Fibroblast of skin of scalp (primary cell): ENCODE measurements at regions not wholly inside any gene's neighbourhood (a gene's known extent, or its start where the extent isn't known, plus 50 kb on each side); places are given as distances from the start of the nearest gene placed in this dataset.

Experiments used
- DNase-seq: peaks from one replicate; pipeline ENCODE4 v3.0.0-alpha.2; 2013

DNA sequence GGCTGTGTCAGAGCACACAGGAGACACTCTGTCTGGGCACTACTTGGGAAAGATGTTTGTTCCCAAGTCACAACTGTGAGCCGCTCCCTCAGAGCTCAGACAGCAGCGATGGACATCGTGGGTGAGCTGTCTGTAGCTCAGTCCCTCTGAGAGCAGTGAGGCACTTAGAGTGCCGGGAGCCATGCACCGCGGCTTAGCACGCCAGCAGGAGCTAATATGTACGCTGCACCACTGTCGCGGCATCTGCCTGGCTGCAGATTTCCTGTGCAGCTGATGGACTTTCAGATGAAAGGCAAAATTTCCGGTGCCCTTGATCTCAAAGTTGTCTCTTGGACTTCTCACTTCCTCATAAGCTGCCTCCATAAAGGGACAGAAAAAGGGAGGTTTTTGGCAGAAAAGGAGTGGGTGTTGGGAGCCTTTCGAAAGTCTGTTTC is 92.8 kb upstream of the ZNF469 start:
- no peak for DNase-seq

- DNase-seq, result no peak
Measured at GRCh38 chr16:88290850-88291830, 91.6 kb upstream of the ZNF469 start.

DNA sequence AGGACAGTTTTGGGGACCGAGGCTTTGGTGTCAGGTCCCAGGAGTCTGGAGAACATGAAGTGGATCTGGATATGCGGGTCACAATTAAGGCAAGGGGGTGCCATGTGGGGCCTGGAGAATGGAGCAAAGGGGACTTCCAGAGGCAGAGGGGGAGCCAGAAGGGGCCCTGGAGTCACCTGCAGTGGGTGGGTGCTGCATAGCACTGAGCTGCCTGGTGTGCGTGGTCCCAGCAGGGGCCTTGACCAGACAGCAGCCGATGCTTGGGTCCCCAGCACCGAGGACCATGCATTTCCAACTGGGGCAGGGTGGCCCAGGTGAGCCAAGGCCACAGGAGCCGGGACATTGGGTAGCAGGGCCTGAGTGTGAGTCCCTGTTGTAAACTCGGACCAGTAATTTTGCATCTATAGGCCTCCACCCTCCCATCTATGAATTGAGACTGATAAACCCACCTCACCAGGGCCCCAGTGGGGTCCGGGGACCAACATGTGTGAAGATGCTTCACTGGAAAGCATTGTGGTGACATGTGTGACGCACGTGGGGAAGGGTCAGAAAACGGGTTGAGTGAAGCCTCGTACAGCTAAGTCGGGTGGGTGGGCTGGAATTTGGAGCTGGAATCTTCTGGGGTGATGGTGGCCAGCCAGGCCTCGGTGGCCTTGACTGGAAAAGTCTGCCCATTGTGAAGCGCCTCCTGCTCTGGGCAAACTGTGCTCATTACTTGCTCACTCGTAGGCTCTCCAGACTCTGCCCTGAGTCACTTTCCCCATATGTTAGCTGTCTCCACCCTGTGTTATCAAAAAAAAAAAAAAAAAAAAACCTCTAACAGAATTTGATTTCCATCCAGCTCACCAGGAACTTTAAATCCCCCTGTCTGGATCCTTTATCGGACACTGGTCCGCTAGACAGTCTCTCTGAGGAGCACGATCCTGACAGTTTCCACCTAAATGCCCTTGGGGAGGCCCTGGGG is 90.5 kb upstream of the ZNF469 start:
- DNase-seq, result no peak

GRCh38 chr16:88293097-88293496 is 89.7 kb upstream of the ZNF469 start:
- DNase-seq, result no peak

DNA sequence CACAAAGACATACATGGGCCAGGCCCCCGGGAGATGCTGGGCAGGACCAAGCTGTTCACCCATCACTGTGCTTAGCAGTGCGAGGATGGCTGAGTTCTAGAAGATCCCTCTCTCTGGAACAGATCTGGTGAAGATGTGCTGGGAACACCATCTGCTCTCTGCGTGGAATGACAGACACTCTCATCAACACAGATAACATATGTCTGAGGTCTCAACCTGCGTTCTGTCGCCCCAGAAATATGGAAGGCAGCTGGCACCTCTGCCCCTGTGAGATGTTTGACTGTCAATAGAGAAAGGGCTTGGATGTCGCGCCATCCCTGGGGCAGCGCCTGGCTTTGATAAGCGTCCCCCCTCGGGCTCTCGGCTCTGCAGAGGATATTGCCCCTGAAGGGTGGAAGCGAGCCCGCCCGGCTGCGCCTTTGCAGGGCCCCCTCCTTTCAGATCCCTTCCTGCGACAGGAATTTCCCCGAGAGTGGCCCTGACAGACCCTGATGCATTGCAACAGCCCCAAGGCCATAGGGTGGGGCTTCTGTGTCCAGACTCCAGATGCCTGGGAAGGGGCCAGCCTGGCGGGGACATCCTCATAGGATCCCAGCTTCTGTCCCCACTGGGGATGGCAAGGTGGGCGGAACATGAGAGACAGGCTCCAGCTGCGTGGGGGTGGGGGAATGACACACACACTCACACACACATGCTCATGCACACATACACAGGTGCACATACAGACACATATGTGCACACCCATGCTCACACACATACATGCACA is 86.9 kb upstream of the ZNF469 start:
- no peak for DNase-seq

- no peak for DNase-seq
Measured at GRCh38 chr16:88296437-88297177, 86.2 kb upstream of the ZNF469 start.

- DNase-seq, result no peak
Measured at GRCh38 chr16:88297178-88297720, 85.5 kb upstream of the ZNF469 start.

DNA sequence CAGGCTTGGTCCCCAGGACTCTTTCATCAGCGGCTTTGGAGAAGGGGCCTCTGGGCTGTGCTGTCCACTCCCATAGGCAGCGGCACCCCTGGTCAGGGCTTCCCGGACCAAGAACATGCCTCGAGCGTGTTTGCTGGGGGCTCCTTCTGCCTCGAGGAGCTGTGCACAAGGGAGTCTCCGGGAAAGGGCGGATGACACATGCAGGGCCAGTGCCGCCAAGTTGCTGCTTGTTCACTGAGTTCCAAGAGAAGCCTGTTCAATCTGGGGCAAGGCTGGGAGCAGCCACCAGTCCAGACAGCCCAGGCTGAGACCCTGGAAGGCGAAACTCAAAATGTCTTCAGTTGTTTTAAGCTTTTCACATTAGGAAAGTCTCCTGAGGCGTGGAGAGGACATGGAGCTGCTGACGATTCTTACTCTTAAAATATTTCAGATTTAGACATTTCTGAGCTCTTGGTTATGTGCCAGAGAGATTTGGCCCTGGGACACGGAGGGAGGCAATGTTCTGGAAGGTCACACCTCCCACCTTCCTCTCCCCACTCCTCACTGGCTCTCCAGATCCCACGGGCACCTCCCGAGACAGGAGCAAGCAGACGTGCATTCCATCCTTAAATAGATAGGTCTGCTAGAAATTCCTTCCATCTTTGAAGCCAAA is 84.5 kb upstream of the ZNF469 start:
- DNase-seq, result peak; percentile 58

DNA sequence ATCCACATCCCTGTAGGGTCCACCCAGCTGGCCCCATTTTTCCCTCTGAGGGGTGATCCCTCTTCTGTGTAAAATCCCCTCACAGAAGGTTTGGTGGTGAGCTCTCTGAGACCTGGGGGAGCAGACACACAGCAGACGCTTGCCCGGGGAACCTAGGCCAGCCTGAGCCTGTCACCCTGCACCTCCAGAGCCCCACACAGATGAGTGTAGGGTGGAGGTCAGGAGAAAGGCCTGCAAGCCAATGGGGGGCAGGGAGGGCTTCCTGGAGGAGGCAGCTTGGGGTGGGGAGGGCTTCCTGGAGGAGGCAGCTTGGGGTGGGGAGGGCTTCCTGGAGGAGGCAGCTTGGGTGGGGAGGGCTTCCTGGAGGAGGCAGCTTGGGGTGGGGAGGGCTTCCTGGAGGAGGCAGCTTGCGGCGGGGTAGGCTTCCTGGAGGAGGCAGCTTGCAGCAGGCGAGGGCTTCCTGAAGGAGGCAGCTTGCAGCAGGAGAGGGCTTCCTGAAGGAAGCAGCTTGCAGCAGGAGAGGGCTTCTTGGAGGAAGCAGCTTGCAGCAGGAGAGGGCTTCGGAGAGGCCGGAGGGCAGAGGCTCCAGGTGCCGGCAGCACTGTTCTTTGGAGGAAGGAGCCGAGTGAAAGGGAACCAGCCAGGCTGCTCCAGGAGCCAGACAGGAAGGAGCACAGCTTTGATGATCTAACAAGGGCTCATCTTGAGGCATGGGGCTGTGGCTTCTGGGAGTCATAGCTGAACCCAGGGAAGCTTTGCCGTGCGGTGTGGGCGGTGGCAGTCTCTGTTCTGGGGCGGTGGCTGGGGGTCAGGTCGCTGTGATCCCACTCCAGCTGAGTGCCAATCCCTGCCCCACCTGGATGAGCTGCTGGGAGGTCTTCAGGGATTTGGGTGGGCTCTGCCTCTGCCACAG is 83.7 kb upstream of the ZNF469 start:
- DNase-seq, result peak; percentile 46

GRCh38 chr16:88299751-88300462 is 82.9 kb upstream of the ZNF469 start:
- no peak for DNase-seq

DNA sequence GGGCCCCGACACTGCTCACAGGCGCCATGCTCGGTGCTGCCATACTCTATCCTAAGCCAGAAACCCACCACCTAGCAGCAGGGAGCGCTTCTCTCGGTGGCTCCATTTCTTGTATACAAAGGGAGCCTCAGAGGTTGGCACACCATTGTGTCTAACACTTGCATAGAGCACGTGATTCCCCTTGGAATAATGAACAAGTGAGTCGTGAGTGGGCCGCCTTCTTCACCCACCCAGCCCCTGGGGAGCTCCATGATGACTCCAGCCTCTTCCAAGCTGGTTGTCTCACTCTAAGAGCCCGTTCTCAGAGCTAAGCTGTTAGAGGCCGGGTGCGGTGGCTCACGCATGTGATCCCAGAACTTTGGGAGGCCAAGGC is 82.3 kb upstream of the ZNF469 start:
- DNase-seq, result no peak

DNA sequence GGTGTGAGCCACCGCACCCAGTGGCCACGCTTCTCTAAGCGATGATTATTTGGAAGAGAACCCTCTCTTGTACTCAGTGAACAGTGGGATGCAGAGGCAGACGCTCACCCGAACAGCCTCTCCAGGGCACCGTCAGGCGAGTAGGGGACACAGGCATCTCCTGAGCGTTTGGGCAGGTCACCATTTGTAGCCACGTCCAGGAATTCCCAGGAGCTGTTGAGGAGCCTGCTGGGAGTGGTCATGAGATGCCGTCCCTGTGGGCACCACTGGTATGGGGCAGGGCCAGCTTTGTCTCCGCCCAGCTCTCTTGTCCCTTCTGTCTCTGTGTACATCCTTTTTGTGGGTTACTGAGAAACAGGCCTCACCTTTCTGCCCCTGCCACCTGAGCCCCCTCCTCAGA is 81.3 kb upstream of the ZNF469 start:
- DNase-seq, result no peak

GRCh38 chr16:88301886-88302285 is 80.9 kb upstream of the ZNF469 start:
- DNase-seq, result no peak

- DNase-seq, result no peak
Measured at GRCh38 chr16:88302666-88303065, 80.1 kb upstream of the ZNF469 start.

DNA sequence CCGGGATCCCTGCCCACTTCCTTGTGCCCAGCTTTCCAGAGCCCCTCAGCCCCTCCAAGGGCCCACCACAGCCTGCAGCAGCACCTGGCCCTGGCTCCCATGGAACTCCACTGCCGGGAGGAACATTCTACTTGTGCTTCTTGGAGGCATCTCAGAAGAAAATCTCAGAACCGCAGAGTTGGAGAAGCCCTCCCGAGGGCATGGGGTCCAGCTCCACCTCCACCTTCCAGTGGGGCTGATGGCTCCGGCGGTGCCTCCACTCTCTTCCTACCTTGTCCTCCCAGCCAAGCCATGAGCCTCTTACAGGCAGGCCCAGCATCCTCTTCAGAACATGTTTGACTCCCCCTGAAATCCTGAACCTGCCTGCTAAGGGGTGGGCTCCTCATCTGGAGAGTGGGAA is 79.4 kb upstream of the ZNF469 start:
- DNase-seq, result no peak

DNA sequence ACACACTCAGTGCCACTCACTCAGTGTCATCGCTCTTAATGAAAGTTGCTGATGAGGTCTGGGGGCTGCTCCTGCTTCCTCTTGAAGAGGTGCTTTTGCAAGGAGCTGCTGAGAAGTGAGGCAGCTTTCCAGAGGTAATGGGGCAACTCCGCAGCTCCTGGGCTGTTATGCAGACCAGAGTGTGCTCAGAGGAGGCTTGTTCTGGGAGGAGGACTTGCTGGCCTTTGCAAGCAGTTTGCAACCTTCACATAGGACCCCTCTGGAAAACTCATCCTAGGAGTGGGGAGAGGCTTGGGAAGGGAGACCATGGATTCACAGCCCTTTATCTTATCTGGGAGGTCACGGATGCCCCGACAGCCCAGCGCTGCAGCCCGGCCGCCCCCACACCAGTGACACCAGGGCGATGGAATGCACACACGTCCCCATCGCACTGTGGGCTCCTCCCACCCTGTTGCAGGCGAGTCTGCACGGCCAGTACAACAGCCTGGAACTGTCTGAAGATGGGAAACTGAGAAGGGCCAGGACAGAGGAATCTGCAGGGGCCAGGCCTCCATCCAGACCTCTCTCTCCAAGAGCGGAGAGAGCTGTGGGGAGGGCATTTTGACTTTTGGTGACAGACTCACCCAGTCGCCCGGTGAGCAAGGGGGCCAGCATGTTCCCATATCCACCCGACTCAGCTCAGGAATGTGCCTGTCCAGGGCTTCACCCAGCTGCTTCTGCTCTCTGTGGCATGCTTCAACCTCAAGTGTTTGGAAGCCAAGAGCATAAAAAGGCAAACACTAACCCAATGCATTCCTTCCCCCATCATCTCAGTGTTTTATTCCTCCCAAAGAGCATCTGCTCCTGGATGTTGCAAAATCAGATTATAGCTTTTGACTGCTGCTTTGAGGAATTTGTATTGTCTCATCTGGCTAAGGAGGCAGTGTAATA is 78.6 kb upstream of the ZNF469 start:
- DNase-seq, result peak; percentile 97

DNA sequence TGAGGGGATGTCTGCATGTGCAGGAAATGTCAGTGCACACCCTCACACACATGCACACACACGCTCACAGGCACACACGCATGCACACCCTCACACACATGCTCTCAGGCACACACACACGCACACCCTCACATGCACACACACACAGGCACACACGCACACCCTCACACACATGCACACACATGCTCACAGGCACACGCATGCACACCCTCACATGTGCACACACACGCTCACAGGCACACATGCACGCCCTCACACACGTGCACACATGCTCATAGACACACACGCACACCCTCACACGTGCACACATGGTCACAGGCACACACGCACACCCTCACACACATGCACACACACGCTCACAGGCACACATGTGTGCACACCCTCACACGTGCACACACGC is 77.6 kb upstream of the ZNF469 start:
- no peak for DNase-seq

DNA sequence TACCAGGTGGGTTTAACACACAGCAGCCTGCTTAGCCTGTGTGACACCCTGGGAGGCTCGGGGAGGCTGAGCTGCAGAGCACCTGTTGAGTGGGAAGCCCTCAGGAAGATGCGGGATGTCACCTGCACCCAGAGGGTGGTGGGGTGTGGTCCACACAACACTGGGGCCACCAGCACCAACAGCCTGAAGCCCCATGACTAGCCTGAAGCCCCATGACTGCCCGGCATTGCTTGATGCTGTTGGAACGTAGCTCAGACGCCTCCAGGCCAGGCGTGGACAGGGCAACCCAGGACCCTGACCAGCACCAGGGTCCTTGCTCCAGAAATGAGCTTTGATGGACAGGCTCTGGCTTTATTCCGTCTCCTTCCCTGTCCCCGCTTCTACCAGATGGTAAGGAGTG is 76.3 kb upstream of the ZNF469 start:
- no peak for DNase-seq
